ENCODE measurements at regions not wholly inside any gene's neighbourhood (a gene's known extent, or its start where the extent isn't known, plus 50 kb on each side); places are given as distances from the start of the nearest gene placed in this dataset.

DNA sequence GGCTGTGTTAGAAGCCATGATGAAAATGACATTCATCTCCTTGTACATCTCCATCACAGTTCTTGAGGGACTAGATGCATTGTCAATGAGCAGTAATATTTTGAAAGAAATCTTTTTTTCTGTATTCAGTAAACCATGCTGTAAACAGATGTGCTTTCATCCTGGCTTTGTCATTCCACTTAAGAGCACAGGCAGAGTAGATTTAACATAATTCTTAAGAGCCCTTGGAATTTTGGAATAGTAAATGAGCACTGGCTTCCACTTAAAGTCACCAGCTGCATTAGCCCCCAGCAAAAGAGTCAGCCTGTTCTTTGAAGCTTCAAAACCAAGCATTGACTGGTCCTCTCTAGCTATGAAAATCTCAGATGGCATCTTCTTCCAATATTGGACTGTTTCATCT lies 197.8 kb upstream of the HDDC2 start:
- no peak for DNase-seq

DNA sequence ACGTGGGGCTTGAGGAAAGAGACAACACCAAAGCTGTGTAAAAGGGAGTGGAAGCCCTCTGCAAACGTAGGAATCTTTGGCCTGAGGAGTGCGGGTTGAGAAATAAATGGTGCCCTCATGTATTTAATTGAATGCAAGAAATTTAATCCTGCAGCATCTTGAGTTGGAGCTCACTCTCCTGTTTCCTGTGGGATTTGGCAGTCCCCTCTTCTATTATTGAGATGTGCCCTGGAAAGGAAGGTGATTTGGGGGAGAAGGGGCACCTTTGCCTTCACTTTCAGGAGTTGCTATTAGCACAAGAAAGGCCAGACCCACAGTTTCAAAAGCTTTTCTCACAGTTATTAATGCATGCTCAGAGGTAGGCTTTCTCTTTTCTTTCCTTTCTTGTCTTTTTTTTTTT lies 201.4 kb upstream of the HDDC2 start:
- DNase-seq, result no peak

DNA sequence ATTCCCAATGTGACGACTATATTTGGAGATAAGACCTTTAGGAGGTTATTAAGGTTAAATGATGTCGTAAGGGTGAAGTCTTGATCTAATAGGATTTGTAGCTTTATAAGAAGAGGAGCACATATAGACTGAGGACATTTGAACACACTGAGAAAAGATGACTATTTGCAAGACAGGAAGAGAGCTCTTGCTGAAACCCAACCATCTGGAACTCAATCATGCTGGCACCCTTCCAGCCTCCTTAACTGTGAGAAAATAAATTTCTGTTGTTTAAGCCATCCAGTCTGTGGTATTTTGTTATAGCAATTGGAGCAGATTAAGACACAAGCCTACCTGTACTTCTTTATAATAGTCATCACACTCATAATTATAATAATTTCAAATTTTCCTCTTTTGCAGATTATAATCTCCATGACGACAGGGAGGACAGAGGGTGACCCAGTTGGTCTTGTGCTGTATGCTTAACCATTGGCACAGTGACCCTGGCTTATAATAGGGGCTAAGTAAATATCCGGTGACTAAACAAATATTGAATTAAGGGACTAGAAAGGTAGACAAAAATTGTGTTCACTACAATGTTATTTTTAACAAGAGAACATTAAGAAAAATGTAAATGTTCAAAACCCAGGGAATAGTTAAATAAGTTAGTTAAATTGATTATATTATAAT lies 206.4 kb upstream of the HDDC2 start:
- peak; percentile 80 to 84 for DNase-seq

DNA sequence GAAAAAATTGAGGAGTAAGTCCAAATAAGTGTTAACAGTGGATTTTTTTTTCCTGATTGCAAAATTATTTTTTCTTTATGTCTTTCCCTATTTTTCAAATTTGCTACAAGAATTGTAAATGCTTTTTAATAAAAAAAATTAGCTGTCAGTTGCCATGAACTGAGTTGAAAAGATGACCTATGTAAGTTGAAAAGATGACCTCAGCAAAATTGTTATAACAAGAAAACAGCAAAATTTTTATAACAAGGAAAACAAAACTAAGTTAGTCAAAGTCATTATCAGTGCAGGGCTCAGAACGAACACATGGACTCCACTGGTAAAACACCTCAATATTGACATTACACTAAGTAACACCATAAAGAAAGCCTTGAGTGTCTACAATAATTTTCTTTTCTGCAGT lies 207.0 kb upstream of the HDDC2 start:
- no peak for DNase-seq

DNA sequence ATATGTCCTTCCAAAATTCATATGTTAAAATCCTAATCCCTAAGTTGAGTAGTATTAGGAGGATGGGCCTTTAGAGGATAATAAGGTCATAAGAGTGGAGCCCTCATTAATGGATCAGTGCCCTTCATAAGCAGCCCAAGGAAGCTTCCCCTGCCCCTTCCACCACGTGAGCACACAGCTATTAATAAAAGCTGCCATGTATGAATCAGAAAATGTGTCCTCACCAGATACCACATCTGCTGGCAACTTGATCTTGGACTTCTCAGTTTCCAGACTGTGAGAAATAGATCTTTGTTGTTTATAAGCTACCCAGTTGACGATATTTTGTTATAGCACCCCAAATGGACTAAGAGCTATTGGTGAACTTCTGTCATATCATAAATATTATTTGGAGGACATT lies 207.7 kb upstream of the HDDC2 start:
- no peak for DNase-seq

DNA sequence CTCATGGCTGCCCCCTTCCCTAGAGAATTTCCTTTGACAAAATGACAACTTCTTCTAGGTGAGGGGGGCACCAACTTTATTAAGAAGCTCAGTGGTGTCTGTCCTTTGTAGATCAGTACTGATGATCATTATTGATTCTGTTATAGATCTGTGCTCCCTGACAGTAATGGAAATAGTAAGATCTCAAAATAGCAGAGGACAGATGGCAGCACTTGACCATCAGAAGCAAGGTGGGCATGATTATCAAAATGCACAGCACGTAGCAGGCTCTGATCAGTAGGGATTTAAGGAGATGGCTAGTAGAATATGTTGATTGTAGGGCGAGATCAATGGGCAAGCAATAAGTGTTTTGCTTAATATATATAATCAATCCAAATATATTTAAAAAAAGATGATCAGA lies 208.6 kb upstream of the HDDC2 start:
- no peak for DNase-seq

DNA sequence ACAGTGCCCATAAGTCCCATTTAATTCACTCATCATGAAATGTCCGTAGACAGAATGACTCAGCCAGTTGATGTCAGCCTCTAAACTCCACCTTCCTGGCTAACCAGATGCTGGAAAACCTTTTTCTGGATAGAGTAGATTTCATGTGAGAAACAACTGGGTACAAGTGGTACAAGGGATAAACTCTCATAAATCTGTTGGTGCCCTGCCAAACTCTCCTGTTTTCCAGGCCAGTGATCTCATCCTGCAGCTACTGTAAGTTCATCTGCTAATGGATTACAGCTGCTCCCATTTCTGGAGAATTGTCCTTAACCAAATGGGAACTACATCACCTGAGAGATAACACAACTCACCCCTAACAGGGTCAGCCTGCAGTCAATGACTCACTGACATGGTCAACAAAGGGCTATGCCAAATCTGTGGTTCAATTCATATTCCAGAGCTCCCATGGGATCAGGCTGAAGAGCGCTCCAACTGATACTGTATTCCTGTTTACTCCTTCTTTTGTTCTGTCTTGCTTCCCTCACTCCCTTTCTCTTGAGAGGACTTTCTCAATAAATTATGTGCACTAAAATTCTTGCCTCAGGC lies 210.1 kb upstream of the HDDC2 start:
- DNase-seq, result peak; percentile 85 to 93

DNA sequence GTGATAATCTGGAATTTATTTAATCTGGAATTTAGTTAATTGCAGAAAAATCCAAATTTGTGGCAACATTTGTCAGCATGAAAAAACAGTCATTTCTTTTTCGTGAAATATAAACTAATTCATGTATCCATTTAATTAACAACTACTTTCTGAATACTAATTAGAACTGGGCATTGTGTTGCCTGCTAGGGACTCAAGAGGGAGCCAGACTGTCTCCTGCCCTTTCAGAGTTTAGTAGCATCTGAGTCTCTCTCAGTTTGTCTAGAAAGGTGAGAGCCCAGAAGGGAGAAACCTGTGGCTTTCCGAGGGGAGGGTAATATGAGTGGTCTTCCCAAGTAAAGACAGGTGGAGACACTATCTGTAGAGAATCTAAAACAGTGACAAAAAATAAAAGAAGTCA lies 210.9 kb upstream of the HDDC2 start:
- peak; percentile 24 to 47 for DNase-seq

DNA sequence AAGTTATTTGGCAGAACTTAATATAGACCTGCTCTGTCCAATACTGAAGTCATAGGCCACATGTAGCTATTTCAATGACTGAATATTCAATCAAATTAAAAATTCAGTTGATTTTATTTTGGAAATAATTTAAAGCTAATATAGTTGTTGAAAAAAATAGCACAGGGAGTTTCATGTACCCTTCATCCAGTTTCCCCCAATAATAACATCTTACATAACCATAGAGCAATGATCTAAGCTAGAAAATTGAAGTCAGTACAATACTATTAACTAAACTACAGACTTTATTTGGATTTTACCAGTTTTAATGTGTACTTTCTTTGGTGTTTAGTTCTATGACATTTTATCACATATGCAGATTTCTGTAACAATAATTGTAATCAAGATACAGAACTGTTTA lies 212.2 kb upstream of the HDDC2 start:
- DNase-seq, result no peak

DNA sequence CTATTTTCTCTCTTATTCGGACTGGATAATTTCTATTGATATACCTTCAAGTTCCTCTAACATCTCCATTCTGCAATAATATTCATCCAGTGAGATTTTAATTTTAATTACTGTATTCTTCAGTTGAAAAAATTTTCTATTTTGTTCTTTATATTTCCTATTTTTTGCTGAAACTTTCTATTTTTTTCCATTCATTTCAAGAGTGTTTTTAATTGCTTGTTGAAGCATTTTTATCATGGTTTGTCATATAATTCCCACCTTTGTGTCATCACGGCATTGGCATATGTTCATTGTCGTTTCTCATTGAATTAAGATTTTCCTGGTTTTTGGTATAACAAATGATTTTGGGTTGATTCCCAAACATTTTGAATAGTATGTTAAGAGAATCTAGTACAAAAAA lies 214.9 kb upstream of the HDDC2 start:
- no peak for DNase-seq

DNA sequence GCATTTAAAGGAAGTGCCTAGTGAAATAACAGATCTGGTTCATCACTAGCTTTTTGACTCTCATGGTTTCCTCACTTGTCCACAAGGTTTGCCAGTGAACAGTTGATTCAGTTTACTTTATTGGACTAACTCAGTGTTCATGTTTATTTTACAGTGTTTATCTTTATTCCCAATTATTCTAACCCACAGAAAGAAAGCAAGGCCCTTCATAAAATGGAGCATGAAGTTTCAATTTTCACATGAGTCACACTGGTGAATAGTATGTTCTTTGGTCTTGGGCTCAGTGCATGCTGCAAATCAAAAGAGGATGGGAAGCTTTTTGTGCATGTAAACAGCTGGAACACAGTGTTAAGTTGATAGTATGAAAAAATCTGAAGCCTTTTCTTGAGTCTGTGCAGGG lies 217.6 kb upstream of the HDDC2 start:
- no peak for DNase-seq

DNA sequence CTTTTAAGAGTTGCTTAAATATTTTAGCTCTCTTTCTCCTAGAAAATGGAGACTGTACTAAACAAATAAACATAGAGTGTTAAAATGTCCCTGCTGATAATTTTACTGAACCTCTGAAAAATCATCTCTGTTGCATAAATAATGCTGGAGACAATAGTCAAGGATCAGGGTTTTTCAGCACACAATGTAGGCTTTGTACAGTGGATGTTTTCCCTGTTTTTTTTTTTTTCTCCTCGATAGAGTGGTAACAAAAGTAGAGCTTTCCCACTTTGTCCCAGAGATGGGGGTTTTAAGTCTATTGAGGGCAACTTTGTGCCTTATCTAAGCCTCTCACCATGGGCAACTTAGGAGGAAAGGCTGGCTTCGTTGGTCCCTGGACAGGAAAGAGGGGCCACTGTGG lies 222.6 kb upstream of the HDDC2 start:
- DNase-seq, result no peak

DNA sequence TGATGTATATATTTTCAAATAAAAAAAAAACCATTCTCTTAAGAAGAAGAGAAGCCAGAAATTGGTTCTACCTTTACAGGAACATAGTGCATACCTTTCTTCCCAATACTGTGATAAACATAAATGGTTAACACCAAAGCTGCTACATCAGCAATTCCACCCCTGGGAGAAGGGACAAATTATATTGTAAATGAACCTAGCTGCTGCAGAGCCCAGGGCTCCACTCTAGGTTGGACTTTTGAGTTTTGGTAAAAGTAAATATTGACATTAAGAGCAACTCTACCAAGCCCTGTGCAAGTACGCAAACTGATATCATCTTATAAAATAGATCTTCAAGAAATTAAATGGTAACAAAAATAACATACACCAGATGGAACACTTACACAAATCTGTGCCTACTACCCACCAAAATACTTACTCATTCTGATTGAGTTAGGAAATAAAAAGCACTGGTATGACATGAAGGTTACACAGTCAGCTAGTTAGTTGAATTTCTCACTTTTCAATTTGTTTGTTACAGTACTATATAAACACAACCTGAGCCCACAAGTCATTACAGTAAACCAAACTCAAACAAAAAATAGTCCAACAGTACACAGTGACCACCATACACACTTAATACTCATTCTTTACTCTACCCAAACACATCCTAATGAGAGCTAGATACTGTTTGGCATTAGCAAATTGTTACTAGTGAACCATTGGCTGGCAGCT lies 223.3 kb upstream of the HEY2 start:
- DNase-seq, result no peak

DNA sequence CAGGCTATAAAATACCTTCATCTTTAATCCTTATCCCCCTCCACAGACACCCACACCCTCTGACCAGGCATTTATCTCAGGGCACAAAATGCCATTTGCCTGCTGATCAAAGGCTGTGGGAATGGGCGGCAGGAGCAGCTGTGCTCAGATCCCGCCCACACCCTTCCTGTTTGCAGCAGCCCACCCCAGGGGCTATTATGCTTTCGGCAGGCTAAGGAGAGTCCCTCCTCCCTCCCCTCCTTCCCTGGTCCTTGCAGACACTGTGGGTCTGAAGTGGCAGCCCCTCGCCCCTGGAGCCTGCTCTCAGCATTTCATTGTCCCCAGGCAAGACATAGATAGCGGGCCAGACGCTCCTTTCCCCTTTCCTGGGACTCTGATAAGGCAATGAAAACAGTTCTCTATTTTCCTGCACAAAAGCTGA lies 220.8 kb upstream of the HEY2 start:
- no peak for DNase-seq

DNA sequence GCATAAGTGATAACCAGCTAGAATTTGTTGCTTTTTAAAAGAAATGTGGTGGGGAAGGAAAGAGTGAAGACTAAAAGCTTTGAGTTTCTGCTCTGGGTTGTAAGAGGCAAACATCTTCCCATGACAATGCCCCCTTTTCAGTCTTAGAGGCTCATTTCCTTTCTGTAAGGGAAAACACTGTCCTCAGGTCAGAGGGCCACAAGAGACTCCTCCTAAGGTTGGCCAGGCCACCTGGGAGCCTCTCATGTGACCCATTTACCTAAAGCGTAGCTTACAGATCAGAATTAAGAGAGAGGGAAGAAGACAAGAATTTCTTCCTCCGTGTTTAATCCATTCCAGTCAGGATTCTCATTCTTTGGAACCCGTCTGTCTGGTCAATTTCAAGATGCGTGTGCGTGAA lies 220.4 kb upstream of the HEY2 start:
- no peak for DNase-seq

DNA sequence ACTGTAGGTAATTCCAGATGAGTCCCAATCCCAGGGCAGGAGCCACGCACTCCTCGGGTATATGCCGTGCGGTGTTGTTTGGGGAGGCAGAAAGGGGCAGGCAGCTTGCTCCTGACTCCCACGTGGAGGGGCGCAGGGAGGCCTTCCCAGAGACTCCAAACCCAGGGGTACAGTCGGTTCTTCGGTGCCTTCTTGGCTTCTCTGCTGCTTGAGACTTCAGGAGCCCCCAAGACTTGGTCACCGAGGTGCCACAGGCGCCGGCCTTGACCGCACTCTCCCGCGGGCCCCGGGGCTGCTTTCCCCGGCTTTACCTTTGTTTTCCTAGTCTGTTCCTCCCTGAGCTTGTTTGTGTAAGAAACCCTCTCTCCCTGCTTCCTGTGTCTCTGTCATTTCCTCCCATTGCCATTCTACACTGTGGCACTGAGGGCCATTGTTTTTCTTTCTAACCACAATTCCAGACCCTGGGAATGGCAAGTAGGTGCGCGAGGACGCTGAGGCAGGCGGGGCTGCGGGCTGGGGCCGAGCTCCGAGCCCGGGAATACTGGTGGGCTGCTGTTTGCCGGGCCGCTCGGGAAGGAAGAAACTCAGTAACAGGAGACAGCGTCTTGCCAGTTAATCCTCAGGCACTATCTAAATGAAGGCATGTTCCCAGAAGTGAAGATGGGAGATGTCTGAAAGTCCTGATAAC lies 215.6 kb upstream of the HEY2 start:
- peak; percentile 34 to 63 for DNase-seq

DNA sequence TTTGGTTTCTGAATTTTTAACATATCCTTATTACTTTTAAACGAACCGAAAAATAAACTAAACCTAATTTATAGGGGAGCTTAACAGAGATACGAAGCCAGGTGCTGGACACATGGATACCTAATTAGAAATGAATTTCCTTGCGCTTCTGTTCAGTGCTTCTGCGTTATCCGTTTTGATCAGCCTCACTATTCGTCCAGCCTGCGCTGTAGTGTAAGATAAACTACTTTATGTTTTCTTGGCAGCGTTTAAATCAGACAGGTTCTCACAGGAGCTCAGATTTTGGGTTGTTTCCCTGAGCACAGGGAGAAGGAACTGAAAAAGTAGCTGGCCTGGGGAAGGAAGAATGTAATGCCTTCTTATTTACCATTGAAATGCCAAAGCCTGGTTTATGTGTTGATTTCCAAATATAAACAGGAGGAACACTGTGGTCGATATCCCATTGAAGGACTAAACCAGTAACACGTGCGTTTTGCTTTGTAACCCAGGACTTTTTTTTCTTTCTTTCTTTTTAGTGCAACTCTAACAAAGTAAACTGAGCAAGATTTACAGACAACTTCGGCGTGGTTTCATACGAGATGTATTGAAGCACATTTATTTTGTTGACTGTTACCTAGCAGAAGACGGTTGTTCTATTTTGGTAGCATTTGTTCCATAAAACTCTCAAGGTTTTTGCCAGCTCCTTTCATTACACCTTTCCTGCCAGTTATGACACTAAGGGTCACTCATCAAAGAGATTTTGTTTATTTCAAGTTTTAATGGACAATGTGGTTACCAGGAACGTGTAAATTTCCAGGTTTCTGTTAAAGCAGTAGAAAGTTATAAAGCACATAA lies 214.8 kb upstream of the HEY2 start:
- DNase-seq, result peak in 1 of 2 experiments; percentile 26

DNA sequence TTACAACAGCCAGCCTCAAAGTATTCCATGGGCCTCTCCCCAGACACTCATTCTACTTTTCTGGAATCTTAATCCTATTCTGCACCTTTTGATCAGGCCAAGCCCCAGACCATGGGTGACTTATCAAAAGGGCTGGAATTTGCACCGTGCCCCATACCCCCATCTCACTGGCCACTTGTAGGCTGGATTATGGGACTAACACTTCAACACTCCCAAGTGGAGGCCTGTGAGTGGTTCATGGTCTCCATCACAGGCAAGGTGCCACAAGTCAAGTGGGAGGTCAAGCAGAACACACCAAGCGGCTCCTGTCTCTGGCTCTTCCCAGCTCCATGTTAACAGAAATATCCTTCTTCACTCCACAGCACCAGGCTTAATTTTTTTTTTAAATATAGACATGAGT lies 212.3 kb upstream of the HEY2 start:
- DNase-seq, result no peak

DNA sequence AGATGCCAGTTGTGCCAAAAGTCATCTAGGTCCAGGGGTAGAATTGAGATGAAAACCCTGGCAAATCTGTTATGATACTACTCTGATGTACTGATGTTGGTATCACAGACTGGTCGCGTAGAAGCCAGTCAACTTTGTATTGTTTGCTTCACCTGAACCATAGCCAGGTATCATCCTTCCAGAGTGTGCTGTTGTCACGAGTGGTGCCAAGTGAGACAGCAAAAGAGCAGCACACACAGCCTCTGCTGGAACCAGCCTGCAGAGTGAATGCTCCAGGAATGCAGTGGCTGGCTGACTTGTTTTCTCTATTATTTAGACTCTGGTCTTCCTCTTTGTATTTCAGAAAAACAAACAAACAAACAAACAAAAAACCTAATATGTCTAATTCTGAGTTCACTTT lies 209.5 kb upstream of the HEY2 start:
- no peak for DNase-seq

DNA sequence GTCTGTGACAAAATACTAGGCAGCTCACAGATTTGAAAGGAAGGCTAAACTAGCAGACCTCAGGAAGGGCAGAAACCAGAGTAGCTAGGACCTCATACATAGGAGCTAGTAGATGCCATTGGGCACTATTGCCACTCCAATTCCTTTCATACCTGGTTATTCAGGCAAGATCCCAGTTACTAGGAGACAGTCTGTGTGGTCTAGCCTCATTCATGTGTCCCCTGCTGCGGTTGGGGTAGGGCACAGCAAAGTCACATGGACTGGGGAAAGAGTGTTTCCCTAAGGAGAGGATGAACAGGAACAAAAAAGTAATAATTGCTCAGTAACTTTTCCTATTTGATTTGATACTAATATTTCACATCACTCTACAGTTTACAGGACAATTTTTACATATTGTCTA lies 204.6 kb upstream of the HEY2 start:
- no peak for DNase-seq

DNA sequence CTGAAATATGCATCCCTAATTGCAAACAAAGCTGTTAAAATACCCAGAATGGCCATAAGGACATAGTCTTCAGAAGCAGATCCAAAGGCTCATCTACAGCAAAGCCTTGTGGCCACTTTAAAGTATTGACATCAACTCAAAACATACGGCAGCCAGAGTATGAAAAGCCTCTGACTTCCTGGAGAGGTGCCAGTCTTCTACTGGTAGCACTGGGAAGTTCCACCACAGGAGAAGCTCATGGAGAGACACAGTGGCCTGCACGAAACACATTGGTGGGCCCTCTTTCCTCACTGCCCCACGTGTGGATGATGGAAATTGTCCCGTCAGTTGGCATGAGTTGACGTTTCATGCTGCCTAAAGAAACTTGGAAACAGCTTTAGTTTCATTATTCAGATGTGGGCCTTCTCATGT lies 202.6 kb upstream of the HEY2 start:
- DNase-seq, result peak in 1 of 2 experiments; percentile 20

DNA sequence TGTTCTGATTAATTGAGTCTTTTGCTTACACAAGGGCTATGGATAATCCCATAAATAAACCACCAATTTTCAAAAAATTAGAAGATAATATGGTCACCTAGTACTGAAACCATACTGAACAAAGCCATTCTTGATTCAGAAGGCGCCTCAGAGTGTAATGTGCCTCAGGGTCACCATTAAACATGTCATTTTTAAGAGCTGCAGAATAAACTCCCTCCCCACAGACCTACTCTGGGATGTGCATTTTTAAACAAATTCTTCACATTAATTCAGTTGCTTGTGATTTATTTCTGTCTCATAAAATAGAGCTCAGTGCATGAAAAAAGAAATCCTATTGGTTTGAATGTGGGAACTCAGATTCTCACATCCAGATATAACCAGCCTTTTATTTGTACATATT lies 202.1 kb upstream of the HEY2 start:
- no peak for DNase-seq

All from SHP77 (cell line).